GM19372 (cell line): ENCODE measurements at regions not wholly inside any gene's neighbourhood (a gene's known extent, or its start where the extent isn't known, plus 50 kb on each side); places are given as distances from the start of the nearest gene placed in this dataset.

Experiments used
- ATAC-seq: cut with Tn5 transposase; IDR thresholded peaks from one replicate; pipeline ENCODE4 v1.9.1; 2021; ENCODE audit warnings: mild to moderate bottlenecking, low read depth, moderate library complexity; ENCODE audit not compliant: unreplicated experiment

- ATAC-seq: no peak
Observed at GRCh38 chr3:63037116-63037515, 161.9 kb upstream of the CADPS start.

- ATAC-seq: no peak
Observed at GRCh38 chr3:63042833-63043232, 167.6 kb upstream of the CADPS start.

- no peak for ATAC-seq
Observed at GRCh38 chr3:63043631-63044030, 168.4 kb upstream of the CADPS start.

GRCh38 chr3:63046152-63046551, 170.9 kb upstream of the CADPS start:
- ATAC-seq: no peak

- no peak for ATAC-seq
Observed at GRCh38 chr3:63046580-63046979, 171.4 kb upstream of the CADPS start.

- ATAC-seq: no peak
Observed at GRCh38 chr3:63047068-63047467, 171.9 kb upstream of the CADPS start.

GRCh38 chr3:63048367-63049326, 173.4 kb upstream of the CADPS start:
- no peak for ATAC-seq

GRCh38 chr3:63050548-63051177, 175.4 kb upstream of the CADPS start:
- ATAC-seq: no peak

GRCh38 chr3:63051920-63052319, 176.7 kb upstream of the CADPS start:
- ATAC-seq: no peak

- no peak for ATAC-seq
Observed at GRCh38 chr3:63056932-63057331, 181.7 kb upstream of the CADPS start.

GRCh38 chr3:63060412-63060811, 185.2 kb upstream of the CADPS start:
- no peak for ATAC-seq

- ATAC-seq: no peak
Observed at GRCh38 chr3:63061449-63061848, 186.2 kb upstream of the CADPS start.

GRCh38 chr3:63064209-63064755, 189.1 kb upstream of the CADPS start:
- ATAC-seq: no peak

GRCh38 chr3:63067999-63068645, 192.9 kb upstream of the CADPS start:
- ATAC-seq: no peak

GRCh38 chr3:63069806-63070475, 194.7 kb upstream of the CADPS start:
- no peak for ATAC-seq

GRCh38 chr3:63070476-63070810, 195.2 kb upstream of the CADPS start:
- no peak for ATAC-seq

GRCh38 chr3:63076357-63076756, 201.1 kb upstream of the CADPS start:
- no peak for ATAC-seq

- ATAC-seq: no peak
Observed at GRCh38 chr3:63086190-63086589, 191.9 kb upstream of the SYNPR start.

GRCh38 chr3:63089007-63089750, 188.9 kb upstream of the SYNPR start:
- ATAC-seq: no peak

- ATAC-seq: no peak
Observed at GRCh38 chr3:63089751-63090132, 188.4 kb upstream of the SYNPR start.
